ENCODE measurements at regions not wholly inside any gene's neighbourhood (a gene's known extent, or its start where the extent isn't known, plus 50 kb on each side); places are given as distances from the start of the nearest gene placed in this dataset.

GRCh38 chr21:38911484-38912101, 105.9 kb downstream of the ETS2 start:
- TF ChIP-seq, protein P1, sequence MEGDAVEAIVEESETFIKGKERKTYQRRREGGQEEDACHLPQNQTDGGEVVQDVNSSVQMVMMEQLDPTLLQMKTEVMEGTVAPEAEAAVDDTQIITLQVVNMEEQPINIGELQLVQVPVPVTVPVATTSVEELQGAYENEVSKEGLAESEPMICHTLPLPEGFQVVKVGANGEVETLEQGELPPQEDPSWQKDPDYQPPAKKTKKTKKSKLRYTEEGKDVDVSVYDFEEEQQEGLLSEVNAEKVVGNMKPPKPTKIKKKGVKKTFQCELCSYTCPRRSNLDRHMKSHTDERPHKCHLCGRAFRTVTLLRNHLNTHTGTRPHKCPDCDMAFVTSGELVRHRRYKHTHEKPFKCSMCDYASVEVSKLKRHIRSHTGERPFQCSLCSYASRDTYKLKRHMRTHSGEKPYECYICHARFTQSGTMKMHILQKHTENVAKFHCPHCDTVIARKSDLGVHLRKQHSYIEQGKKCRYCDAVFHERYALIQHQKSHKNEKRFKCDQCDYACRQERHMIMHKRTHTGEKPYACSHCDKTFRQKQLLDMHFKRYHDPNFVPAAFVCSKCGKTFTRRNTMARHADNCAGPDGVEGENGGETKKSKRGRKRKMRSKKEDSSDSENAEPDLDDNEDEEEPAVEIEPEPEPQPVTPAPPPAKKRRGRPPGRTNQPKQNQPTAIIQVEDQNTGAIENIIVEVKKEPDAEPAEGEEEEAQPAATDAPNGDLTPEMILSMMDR (IDR thresholded peaks at IDR 0.05 in 2 of 3, conservative IDR thresholded peaks at IDR 0.05 in 1 of 3; ENCODE audit: control insufficient read depth in 2 of 3, extremely low read depth in 1 of 3, insufficient read depth in 1 of 3, low read depth in 3 of 3, low read length in 3 of 3), result no peak
- TF ChIP-seq RBBP5 (conservative IDR thresholded peaks at IDR 0.05) (no peak), ZNF274 (IDR thresholded peaks at IDR 0.05; ENCODE audit: insufficient read depth, insufficient read length) (no peak), NFXL1 (IDR thresholded peaks at IDR 0.05; ENCODE audit: borderline replicate concordance) (no peak), KDM1A (IDR thresholded peaks at IDR 0.05; ENCODE audit: borderline replicate concordance) (no peak), REST (IDR thresholded peaks at IDR 0.05; ENCODE audit: low read depth, low read length) (no peak), JUND (IDR thresholded peaks at IDR 0.05; ENCODE audit: low read depth, low read length) (no peak), E4F1 (IDR thresholded peaks at IDR 0.05; ENCODE audit: borderline replicate concordance, partially characterized antibody) (no peak), POLR2AphosphoS5 (IDR thresholded peaks at IDR 0.05; ENCODE audit: low read length) (no peak), MAX (IDR thresholded peaks at IDR 0.05; ENCODE audit: low read depth, low read length) (no peak), CEBPB (IDR thresholded peaks at IDR 0.05; ENCODE audit: borderline replicate concordance in 1 of 2, low read depth in 2 of 2, low read length in 2 of 2) (no peak), CHD1 (IDR thresholded peaks at IDR 0.05; ENCODE audit: low read depth, low read length) (no peak), SUPT20H (IDR thresholded peaks at IDR 0.05; ENCODE audit: borderline replicate concordance, control insufficient read depth, low read depth, low read length) (no peak)
- TF ChIP-seq, protein P2, sequence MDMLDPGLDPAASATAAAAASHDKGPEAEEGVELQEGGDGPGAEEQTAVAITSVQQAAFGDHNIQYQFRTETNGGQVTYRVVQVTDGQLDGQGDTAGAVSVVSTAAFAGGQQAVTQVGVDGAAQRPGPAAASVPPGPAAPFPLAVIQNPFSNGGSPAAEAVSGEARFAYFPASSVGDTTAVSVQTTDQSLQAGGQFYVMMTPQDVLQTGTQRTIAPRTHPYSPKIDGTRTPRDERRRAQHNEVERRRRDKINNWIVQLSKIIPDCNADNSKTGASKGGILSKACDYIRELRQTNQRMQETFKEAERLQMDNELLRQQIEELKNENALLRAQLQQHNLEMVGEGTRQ (IDR thresholded peaks at IDR 0.05; ENCODE audit: borderline replicate concordance, low read depth, low read length), result no peak

Measured in GM12878 (cell line).